ENCODE measurements at regions not wholly inside any gene's neighbourhood (a gene's known extent, or its start where the extent isn't known, plus 50 kb on each side); places are given as distances from the start of the nearest gene placed in this dataset.

DNA sequence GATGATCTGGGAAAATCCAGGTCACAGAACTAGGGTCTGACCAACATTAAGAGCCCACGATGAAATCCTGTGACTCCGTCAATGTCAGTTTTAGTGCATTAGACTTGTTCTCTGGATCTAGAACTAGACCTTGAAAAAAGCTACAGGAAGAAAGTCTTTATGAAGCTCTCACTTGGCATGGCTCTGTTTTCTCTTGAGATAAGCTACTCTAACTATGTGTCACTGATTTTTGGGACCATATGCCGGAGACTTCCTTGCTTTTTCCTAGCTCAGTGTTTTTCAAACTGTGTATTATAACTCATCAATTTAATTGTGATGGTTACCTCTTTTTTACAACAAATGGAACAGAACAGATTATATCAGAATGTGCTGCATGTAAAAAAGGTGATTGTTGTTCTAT, 379.7 kb upstream of the DAB1 start:
- Histone ChIP-seq H3K4me2 (no peak overlapping the region), H3K27me3 (no peaks in the 10 kb centered on the region), H3K27ac (no peak overlapping the region), H2AFZ (no peak overlapping the region), H3K9me3 (ENCODE audit: low read depth) (no peaks in the 10 kb centered on the region), H3K36me3 (replicated peaks; ENCODE audit: insufficient read depth, low read depth) (no peaks in the 10 kb centered on the region), H3K4me1 (ENCODE audit: insufficient read depth) (no peaks in the 10 kb centered on the region), H4K20me1 (ENCODE audit: insufficient read depth, poor library complexity, severe bottlenecking) (no peaks in the 10 kb centered on the region), H3K9me2 (replicated peaks; ENCODE audit: insufficient read depth) (no peaks in the 10 kb centered on the region), H3K79me2 (no peaks in the 10 kb centered on the region), H3K4me3 (no peak overlapping the region)
- WGBS (ENCODE audit: low lambda C conversion rate, missing lambda C conversion rate), result 69% methylated on average over 3 of the region's 3 CpGs
- TF ChIP-seq EZH2phosphoT487 (IDR thresholded peaks at IDR 0.05; ENCODE audit: low read depth, severe bottlenecking, unreplicated experiment) (no peak), EZH2 (IDR thresholded peaks at IDR 0.05; ENCODE audit: borderline replicate concordance) (no peak)
- TF ChIP-seq, protein P1, sequence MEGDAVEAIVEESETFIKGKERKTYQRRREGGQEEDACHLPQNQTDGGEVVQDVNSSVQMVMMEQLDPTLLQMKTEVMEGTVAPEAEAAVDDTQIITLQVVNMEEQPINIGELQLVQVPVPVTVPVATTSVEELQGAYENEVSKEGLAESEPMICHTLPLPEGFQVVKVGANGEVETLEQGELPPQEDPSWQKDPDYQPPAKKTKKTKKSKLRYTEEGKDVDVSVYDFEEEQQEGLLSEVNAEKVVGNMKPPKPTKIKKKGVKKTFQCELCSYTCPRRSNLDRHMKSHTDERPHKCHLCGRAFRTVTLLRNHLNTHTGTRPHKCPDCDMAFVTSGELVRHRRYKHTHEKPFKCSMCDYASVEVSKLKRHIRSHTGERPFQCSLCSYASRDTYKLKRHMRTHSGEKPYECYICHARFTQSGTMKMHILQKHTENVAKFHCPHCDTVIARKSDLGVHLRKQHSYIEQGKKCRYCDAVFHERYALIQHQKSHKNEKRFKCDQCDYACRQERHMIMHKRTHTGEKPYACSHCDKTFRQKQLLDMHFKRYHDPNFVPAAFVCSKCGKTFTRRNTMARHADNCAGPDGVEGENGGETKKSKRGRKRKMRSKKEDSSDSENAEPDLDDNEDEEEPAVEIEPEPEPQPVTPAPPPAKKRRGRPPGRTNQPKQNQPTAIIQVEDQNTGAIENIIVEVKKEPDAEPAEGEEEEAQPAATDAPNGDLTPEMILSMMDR (IDR thresholded peaks at IDR 0.05; ENCODE audit: poor library complexity), result no peak
- DNase-seq (ENCODE audit: low spot score), result no peak

DNA sequence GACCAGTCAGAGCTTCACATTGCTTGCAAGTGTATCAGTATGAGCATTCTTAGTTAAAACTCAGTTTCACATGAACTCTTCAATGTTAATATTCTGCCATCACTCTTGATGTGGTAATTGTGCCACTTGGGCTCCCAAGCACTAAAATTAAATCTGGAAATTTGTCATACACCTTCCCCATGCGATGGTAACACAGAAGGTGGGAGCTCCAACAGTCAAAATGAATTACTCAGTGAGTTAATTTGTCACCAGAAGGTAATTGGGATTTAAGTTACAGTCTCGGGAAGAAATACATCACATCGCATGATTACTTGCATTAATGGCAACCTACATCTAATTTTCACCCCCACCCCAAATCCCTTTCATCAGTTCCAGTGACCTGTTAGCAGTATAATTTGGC, 376.5 kb upstream of the DAB1 start:
- no peak overlapping the region for H3K4me2 ChIP-seq
- no peaks in the 10 kb centered on the region for H3K79me2 ChIP-seq
- H4K20me1 ChIP-seq (ENCODE audit: insufficient read depth, poor library complexity, severe bottlenecking), result no peaks in the 10 kb centered on the region
- no peaks in the 10 kb centered on the region for H3K9me2 ChIP-seq (replicated peaks; ENCODE audit: insufficient read depth)
- no peak overlapping the region for H3K4me3 ChIP-seq
- WGBS (ENCODE audit: low lambda C conversion rate, missing lambda C conversion rate), result 91% methylated on average over 3 of the region's 3 CpGs
- no peaks in the 10 kb centered on the region for H3K27me3 ChIP-seq
- no peak overlapping the region for H3K27ac ChIP-seq
- H3K9me3 ChIP-seq (ENCODE audit: low read depth), result no peaks in the 10 kb centered on the region
- H3K36me3 ChIP-seq (replicated peaks; ENCODE audit: insufficient read depth, low read depth), result no peaks in the 10 kb centered on the region
- no peak for DNase-seq (ENCODE audit: low spot score)
- H3K4me1 ChIP-seq (ENCODE audit: insufficient read depth), result no peaks in the 10 kb centered on the region
- TF ChIP-seq EZH2phosphoT487 (IDR thresholded peaks at IDR 0.05; ENCODE audit: low read depth, severe bottlenecking, unreplicated experiment) (no peak), EZH2 (IDR thresholded peaks at IDR 0.05; ENCODE audit: borderline replicate concordance) (no peak)
- TF ChIP-seq, protein P1 (IDR thresholded peaks at IDR 0.05; ENCODE audit: poor library complexity), result no peak
- no peak overlapping the region for H2AFZ ChIP-seq

DNA sequence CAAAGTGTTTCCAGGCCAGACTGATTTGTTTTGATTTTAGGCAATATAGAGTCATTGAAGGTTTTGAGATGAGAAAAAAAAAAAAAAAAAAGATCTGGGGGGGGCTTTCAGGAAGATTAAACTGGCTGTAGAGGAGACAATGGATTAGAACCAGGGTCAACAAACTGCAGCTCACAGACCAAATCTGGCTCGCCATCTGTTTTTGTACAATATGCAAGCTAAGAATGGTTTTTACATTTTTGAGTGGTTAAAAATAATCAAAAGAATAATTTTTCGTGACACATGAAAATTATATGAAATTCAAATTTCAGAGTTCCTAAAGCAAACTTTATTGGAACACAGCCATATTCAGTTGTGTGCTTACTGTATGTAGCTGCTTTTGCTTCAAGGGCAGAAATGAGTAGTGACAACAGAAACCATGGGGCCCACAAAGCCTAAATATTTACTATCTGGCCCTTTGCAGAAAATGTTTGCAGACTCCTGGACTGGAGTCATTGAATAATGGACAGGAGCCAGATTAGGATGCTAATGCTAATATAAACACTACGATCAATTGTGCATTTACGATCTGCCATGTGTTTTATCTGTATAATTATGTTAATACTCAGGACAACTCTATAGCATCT, 375.7 kb upstream of the DAB1 start:
- Histone ChIP-seq H2AFZ (no peak overlapping the region), H3K79me2 (no peaks in the 10 kb centered on the region), H3K9me3 (ENCODE audit: low read depth) (no peaks in the 10 kb centered on the region), H3K27me3 (no peaks in the 10 kb centered on the region), H3K4me3 (no peak overlapping the region), H3K9me2 (replicated peaks; ENCODE audit: insufficient read depth) (no peaks in the 10 kb centered on the region), H4K20me1 (ENCODE audit: insufficient read depth, poor library complexity, severe bottlenecking) (no peaks in the 10 kb centered on the region), H3K27ac (no peak overlapping the region), H3K4me1 (ENCODE audit: insufficient read depth) (no peaks in the 10 kb centered on the region), H3K4me2 (no peak overlapping the region), H3K36me3 (replicated peaks; ENCODE audit: insufficient read depth, low read depth) (no peaks in the 10 kb centered on the region)
- no peak for DNase-seq (ENCODE audit: low spot score)
- TF ChIP-seq EZH2phosphoT487 (IDR thresholded peaks at IDR 0.05; ENCODE audit: low read depth, severe bottlenecking, unreplicated experiment), result no peak
- 37% methylated on average over 4 of the region's 4 CpGs for WGBS (ENCODE audit: low lambda C conversion rate, missing lambda C conversion rate)

DNA sequence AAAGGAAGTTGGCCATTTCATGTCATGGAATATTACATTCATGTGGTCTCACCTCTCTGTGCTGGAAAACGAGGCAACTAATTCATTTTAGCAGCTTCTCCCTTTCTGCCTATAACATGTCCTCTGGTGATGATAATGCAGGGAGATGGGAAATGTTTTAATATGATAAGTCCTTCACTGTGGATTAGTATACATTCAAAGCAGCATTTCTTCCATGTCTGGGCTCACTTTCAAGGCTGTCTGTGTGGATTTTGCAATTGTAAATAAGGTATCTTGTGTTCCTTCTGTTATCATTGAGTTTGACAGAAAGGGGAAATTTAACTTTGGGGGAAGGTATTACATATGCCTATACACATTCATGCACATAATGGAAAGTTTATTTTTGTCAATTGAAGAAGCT, 374.7 kb upstream of the DAB1 start:
- Histone ChIP-seq H3K79me2 (no peaks in the 10 kb centered on the region), H3K27me3 (no peaks in the 10 kb centered on the region), H3K9me2 (replicated peaks; ENCODE audit: insufficient read depth) (no peaks in the 10 kb centered on the region), H3K36me3 (replicated peaks; ENCODE audit: insufficient read depth, low read depth) (no peaks in the 10 kb centered on the region), H3K9me3 (ENCODE audit: low read depth) (no peaks in the 10 kb centered on the region), H4K20me1 (ENCODE audit: insufficient read depth, poor library complexity, severe bottlenecking) (no peaks in the 10 kb centered on the region), H2AFZ (no peak overlapping the region), H3K4me1 (ENCODE audit: insufficient read depth) (no peaks in the 10 kb centered on the region), H3K4me3 (no peak overlapping the region), H3K4me2 (no peak overlapping the region), H3K27ac (no peak overlapping the region)
- DNase-seq (ENCODE audit: low spot score), result no peak
- no peak for TF ChIP-seq EZH2 (IDR thresholded peaks at IDR 0.05; ENCODE audit: borderline replicate concordance)
- TF ChIP-seq, protein P1 (IDR thresholded peaks at IDR 0.05; ENCODE audit: poor library complexity), result no peak
- TF ChIP-seq EZH2phosphoT487 (IDR thresholded peaks at IDR 0.05; ENCODE audit: low read depth, severe bottlenecking, unreplicated experiment), result no peak
- WGBS (ENCODE audit: low lambda C conversion rate, missing lambda C conversion rate), result 60% methylated on average over 1 of the region's 1 CpG
